Pancreas (tissue), 10 donors: ENCODE measurements at regions not wholly inside any gene's neighbourhood (a gene's known extent, or its start where the extent isn't known, plus 50 kb on each side); places are given as distances from the start of the nearest gene placed in this dataset.

Source experiments
- ATAC-seq, 4 donors: fragments of 200-7000 bp; cut with Tn5 transposase; one replicate each; pipeline versions ENCODE4 v1.8.0 to v1.9.1; 2020; ENCODE audit warnings: mild to moderate bottlenecking in 4 of 4, moderate library complexity in 4 of 4
- DNase-seq, 6 donors: peaks; one replicate each; pipeline ENCODE4 v3.0.0-alpha.2; 2020
- FAIRE-seq: peaks from 2 replicates; lab custom pipeline; 2012; peaks lifted over from hg19 to GRCh38; lab: Jason Lieb, UNC
- H3K27ac ChIP-seq, 4 donors: fragments of 200-600 bp; sonication (generic); 1 replicate in 3 of 4; 2 replicates in 1 of 4; pipeline versions ENCODE4 v1.5.0 to v1.8.0; 2020
- H3K27me3 ChIP-seq, 4 donors: fragments of 200-600 bp; one replicate each; pipeline ENCODE4 v1.8.0; 2021
- H3K36me3 ChIP-seq, 3 donors: fragments of 200-600 bp; sonication (generic) in 1 of 3; one replicate each; pipeline versions ENCODE4 v1.5.0 to v1.8.0; 2020 to 2021
- H3K4me1 ChIP-seq, 3 donors: fragments of 200-600 bp; one replicate each; pipeline ENCODE4 v1.8.0; 2021
- H3K4me3 ChIP-seq, 4 donors: fragments of 200-600 bp; sonication (generic) in 2 of 4; one replicate each; pipeline versions ENCODE4 v1.5.0 to v1.8.0; 2020 to 2021
- H3K9me3 ChIP-seq, 4 donors: fragments of 200-600 bp; one replicate each; pipeline ENCODE4 v1.8.0; 2021
- WGBS, 2 donors: extraction: QIAGEN DNeasy Blood & Tissue Kit; methylation state at CpG; one replicate each; pipeline ENCODE4 v1.1.7; 2013; 5-methylcytosine and 5-hydroxymethylcytosine counted together
- intact Hi-C, 3 donors: fragments of 100-400 bp; cut with DNase I; formaldehyde crosslinking; loops; one replicate each; pipeline versions ENCODE4 v1.11.1 to v1.14.2; 2022
- TF ChIP-seq, protein P1 (sequence below), 4 donors: fragments of 200-600 bp; sonication (generic) in 3 of 4; IDR thresholded peaks; one replicate each; pipeline versions ENCODE4 v1.5.0 to v1.8.0; 2021; ENCODE audit warnings: antibody characterized with exemption in 4 of 4
- donor health status: healthy with polysubstance abuse.
- donor health status: DM: no; HTN: no; CAD: no; lungs with moderate emphysema.
- donor health status: DM: no; HTN: no; CAD: no.
- donor health status: control.
- donor health status: control.
- donor health status: Bipolar disorder and iron deficiency.
- donor health status: DM: yes; HTN: yes; CAD: no.
- donor health status: DM: no; HTN: no; CAD: no.
- donor health status: DM: no; HTN: no; CAD: no.
- donor health status: DM: yes; HTN: yes; CAD: no.

DNA sequence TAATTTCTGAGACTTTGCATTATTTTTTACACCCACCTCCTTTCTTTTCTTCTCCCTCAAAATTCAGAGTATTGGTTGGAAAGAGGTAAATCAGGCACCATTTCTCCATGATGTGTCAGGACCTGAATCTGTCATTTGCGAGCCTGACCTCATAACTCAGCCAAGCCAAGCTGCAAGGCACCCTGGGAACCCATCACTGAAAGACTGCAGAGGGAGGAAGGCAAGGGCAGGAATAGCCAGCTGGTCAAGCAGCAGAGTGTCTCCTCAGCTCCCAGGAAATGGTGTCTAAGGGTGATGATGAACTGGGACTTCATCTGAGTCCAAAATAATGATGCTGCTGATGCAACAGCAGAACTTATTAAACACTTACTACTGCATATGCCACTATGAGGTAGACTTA is 556.6 kb downstream of the OMA1 start:
- no peak overlapping the region for H3K27ac ChIP-seq
- H3K27me3 ChIP-seq: no peaks in the 10 kb centered on the region
- no peak for ATAC-seq
- FAIRE-seq: no peak
- WGBS, 2 donors: 75 to 80% methylated on average over 1 of the region's 1 CpG
- H3K4me3 ChIP-seq: no peak overlapping the region
- TF ChIP-seq, protein P1, sequence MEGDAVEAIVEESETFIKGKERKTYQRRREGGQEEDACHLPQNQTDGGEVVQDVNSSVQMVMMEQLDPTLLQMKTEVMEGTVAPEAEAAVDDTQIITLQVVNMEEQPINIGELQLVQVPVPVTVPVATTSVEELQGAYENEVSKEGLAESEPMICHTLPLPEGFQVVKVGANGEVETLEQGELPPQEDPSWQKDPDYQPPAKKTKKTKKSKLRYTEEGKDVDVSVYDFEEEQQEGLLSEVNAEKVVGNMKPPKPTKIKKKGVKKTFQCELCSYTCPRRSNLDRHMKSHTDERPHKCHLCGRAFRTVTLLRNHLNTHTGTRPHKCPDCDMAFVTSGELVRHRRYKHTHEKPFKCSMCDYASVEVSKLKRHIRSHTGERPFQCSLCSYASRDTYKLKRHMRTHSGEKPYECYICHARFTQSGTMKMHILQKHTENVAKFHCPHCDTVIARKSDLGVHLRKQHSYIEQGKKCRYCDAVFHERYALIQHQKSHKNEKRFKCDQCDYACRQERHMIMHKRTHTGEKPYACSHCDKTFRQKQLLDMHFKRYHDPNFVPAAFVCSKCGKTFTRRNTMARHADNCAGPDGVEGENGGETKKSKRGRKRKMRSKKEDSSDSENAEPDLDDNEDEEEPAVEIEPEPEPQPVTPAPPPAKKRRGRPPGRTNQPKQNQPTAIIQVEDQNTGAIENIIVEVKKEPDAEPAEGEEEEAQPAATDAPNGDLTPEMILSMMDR (IDR thresholded peaks at IDR 0.05): no peak
- DNase-seq: no peak
- no peaks in the 10 kb centered on the region for H3K4me1 ChIP-seq
- H3K9me3 ChIP-seq: no peaks in the 10 kb centered on the region
- intact Hi-C loops: no loop called here
- H3K36me3 ChIP-seq: no peaks in the 10 kb centered on the region

DNA sequence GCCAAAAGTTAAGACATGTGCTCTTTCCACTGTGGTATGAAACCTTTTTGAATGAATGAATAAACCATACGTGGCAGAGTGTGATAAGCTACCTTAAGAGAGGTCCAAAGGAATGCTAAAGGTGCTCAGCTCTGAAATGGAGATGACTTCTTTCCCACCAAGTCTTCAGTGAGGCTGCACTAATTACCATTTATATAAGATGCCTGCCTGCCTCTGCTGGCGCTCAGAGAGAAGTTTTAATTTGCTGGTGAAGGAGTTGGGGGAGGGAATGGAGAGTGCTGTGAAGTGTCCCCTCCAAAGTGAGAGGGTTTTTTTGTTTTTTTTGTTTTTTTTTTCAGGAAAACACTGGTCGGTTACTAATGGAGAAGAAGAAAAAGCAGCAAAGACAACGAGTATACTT is 559.0 kb downstream of the OMA1 start:
- no peak for FAIRE-seq
- TF ChIP-seq, protein P1 (IDR thresholded peaks at IDR 0.05): no peak

DNA sequence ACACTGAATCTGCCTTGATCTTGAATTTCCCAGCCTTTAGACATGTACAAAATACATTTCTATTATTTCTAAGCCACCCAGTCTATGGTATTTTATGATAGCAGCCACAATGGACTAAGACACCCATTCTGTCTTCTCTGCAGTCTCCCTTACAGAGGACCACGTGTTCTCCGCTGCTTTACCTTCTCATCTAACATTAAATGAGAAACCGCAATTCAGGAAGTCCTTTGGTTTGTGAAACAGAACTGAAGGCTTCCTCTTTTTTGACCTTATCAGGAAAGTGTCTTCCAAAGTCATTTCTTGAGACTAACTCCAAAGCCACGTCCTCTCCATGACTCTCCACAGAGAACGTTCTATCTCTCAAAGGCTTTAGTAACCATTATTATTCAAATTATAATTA is 560.1 kb downstream of the OMA1 start:
- no peak for FAIRE-seq
- Histone ChIP-seq H3K27me3 (no peaks in the 10 kb centered on the region), H3K4me1 (no peaks in the 10 kb centered on the region), H3K4me3 (no peak overlapping the region), H3K27ac (no peak overlapping the region), H3K9me3 (no peaks in the 10 kb centered on the region), H3K36me3 (no peaks in the 10 kb centered on the region)
- no peak for ATAC-seq
- intact Hi-C loops: no loop called here
- WGBS, 2 donors: 65 to 67% methylated on average over 5 of the region's 5 CpGs
- no peak for DNase-seq
- TF ChIP-seq, protein P1 (IDR thresholded peaks at IDR 0.05): no peak

More for the DNA sequence above, 559.0 kb downstream of the OMA1 start:
- DNase-seq (no peak), ATAC-seq (no peak)
- 49 to 61% methylated on average over 4 of the region's 4 CpGs for WGBS, 2 donors
- Histone ChIP-seq H3K27me3 (no peaks in the 10 kb centered on the region), H3K4me1 (no peaks in the 10 kb centered on the region), H3K4me3 (no peak overlapping the region), H3K36me3 (no peaks in the 10 kb centered on the region), H3K9me3 (no peaks in the 10 kb centered on the region), H3K27ac (no peak overlapping the region)
- intact Hi-C loops: no loop called here

DNA sequence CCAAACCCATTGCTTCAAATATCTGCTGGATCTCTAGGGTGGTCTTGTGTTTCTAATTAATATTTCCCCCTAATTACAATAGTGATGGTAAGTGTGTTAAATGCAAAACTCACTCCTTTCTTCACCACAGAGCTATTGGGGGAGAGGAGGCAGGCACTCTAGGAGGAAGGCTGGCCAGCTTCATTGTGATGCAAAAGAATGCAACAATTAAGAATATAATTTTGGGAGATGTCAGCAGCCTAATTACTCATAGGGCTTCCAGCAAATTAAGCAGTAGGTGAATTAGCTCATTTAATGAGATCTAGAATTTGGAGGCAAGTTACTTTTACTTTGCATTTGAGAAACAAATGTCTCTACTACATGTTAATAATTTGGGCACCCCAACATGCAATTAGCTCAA is 560.4 kb upstream of the DAB1 start:
- Histone ChIP-seq H3K27ac (no peak overlapping the region), H3K4me1 (no peaks in the 10 kb centered on the region), H3K9me3 (no peaks in the 10 kb centered on the region), H3K4me3 (no peak overlapping the region), H3K36me3 (no peaks in the 10 kb centered on the region), H3K27me3 (no peaks in the 10 kb centered on the region)
- ATAC-seq: no peak
- intact Hi-C loops: no loop called here
- no peak for DNase-seq
- FAIRE-seq: no peak
- TF ChIP-seq, protein P1 (IDR thresholded peaks at IDR 0.05): no peak

DNA sequence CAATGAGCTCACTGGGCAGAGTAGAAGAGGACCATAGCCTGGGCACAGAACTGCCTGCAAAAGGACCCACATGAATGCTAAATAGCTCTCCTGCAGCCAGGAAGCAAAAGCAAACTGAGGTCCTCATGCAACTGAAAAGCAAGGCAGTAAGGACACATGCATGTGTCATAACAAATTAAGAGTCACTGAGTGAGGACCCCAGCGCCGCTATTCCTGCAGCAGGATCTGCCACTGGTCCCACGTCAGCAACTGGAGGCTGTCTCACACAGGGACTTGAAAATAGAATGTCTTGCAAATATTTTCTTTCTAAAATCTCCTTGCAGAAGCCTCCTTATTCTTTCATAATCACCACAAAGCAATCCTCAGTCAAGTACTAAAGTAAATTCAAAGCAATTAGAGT is 559.6 kb upstream of the DAB1 start:
- Histone ChIP-seq H3K9me3 (no peaks in the 10 kb centered on the region), H3K4me3 (no peak overlapping the region), H3K4me1 (no peaks in the 10 kb centered on the region), H3K27ac (no peak overlapping the region), H3K27me3 (no peaks in the 10 kb centered on the region), H3K36me3 (no peaks in the 10 kb centered on the region)
- DNase-seq (no peak), FAIRE-seq (no peak), ATAC-seq (no peak)
- 68 to 83% methylated on average over 3 of the region's 3 CpGs for WGBS, 2 donors
- TF ChIP-seq, protein P1 (IDR thresholded peaks at IDR 0.05): no peak
- intact Hi-C loops: no loop called here
